HUES64 (cell line): ENCODE measurements at regions not wholly inside any gene's neighbourhood (a gene's known extent, or its start where the extent isn't known, plus 50 kb on each side); places are given as distances from the start of the nearest gene placed in this dataset.
"Not testable (repeated sequence)": the region's sequence is repeated elsewhere in the genome, so short reads cannot be mapped to it uniquely, and the experiment has no call there.

Experiments used
- H3K27ac ChIP-seq: 2 replicates; pipeline ENCODE4 v1.7.0; 2013; ENCODE audit warnings: low read depth, low read length, inconsistent platforms
- H3K27me3 ChIP-seq: 2 replicates; pipeline ENCODE4 v1.6.1; 2013; ENCODE audit warnings: mild to moderate bottlenecking, low read length; ENCODE audit not compliant: insufficient read depth
- H3K36me3 ChIP-seq: 2 replicates; pipeline ENCODE4 v1.6.1; 2013; ENCODE audit warnings: mild to moderate bottlenecking, low read length; ENCODE audit not compliant: insufficient read depth
- H3K4me1 ChIP-seq: 2 replicates; pipeline ENCODE4 v1.6.1; 2013; ENCODE audit warnings: mild to moderate bottlenecking, low read length, moderate library complexity; ENCODE audit not compliant: insufficient read depth
- H3K4me3 ChIP-seq: 2 replicates; pipeline ENCODE4 v1.5.1; 2013; ENCODE audit warnings: mild to moderate bottlenecking, low read length, moderate library complexity
- H3K9ac ChIP-seq: 2 replicates; pipeline ENCODE4 v1.6.1; 2013; ENCODE audit warnings: mild to moderate bottlenecking, low read depth, low read length
- H3K9me3 ChIP-seq: 2 replicates; pipeline ENCODE4 v1.6.1; 2013; ENCODE audit warnings: low read depth, low read length; ENCODE audit not compliant: insufficient read depth
- WGBS: fragments of 150-250, 120-280 bp; methylation state at CpG from one replicate; pipeline ENCODE4 v1.1.7; 2013; ENCODE audit warnings: missing lambda C conversion rate; 5-methylcytosine and 5-hydroxymethylcytosine counted together

DNA sequence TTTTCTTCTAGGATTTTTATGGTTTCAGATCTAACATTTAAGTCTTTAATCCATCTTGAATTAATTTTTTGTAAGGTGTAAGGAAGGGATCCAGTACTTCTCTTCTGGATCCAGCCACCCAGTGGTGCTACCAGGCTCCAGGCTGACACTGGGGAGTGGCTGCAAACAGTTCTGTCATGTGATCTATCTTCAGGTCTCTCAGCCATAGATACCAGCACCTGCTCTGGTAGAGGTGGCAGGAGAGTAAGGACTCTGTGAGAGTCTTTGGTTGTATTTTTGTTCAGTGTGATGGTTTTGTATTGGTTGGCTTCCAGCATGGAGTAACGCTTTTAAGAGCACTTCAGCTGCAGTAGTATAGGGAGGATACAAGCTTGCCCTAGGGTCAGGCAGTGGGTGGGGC, 205.9 kb downstream of the FGF10 start:
- Histone ChIP-seq H3K27me3 (no peaks in the 10 kb centered on the region), H3K9me3 (no peaks in the 10 kb centered on the region), H3K4me1 (no peaks in the 10 kb centered on the region), H3K4me3 (no peak overlapping the region), H3K9ac (no peak overlapping the region), H3K36me3 (no peaks in the 10 kb centered on the region), H3K27ac (no peak overlapping the region)
- WGBS: 93% methylated on average over 1 of the region's 1 CpG

DNA sequence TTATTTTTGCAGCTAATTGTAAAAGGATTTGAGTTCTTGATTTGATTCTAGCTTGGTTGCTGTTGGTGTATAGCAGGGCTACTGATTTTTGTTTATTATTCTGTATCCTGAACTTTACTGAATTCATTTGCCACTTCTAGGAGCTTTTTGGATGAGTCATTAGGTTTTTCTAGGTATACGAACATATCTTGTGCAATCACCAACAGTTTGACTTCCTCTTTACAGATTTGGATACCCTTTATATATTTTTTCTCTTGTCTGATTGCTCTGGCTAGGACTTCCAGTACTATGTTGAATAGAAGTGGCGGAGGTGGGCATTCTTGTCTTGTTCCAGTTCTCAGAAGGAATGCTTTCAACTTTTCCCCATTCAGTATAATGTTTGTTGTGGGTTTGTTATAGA, 210.8 kb downstream of the FGF10 start:
- Histone ChIP-seq H3K27me3 (no peaks in the 10 kb centered on the region), H3K4me1 (no peaks in the 10 kb centered on the region), H3K9ac (no peak overlapping the region), H3K4me3 (no peak overlapping the region), H3K27ac (no peak overlapping the region), H3K9me3 (peaks cover 10% of the 10 kb centered on the region; the same call in 1 of the 2 replicates), H3K36me3 (no peaks in the 10 kb centered on the region)
- 90% methylated on average over 1 of the region's 2 CpGs for WGBS

DNA sequence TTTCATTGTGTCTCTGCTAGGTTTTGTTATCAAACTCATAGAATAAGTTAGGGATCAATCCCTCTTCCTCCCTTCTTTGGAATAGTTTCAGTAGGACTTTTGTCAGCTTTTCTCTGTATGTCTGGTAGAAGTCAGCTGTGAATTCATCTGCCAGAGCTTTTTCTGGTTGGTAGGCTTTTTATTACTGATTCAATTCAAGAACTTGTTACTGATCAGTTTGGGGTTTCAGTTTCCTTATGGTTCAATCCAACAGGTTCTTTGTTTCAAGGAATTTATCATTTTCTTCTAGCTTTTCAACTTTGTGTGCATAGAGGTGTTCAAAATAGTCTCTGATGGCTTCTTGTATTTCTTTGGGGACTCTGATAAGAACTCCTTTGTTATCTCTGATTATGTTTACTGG, 221.7 kb downstream of the FGF10 start:
- Histone ChIP-seq H3K9ac (no peak overlapping the region), H3K27me3 (no peaks in the 10 kb centered on the region), H3K4me1 (no peaks in the 10 kb centered on the region), H3K4me3 (no peak overlapping the region), H3K9me3 (peaks cover 8% of the 10 kb centered on the region), H3K36me3 (no peaks in the 10 kb centered on the region), H3K27ac (no peak overlapping the region)

DNA sequence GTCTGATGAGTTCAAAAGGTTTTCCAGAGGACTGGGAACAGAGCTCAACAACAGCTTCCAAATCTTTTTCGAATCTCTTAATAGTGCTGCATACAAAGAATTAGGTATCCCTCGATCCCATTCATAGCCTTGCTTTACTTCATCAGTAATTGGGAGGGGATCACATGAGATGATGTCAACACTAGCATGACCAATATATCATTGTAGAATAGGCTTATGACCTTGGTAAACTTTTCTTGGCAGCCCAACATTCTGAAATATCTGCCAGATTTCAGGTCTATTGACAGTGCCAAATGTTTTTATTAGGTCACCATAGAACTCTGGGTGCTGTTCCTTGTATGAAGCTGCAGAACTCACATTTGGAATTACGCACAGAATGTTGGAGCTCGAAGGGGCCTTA, 228.9 kb downstream of the FGF10 start:
- WGBS: 98% methylated on average over 3 of the region's 4 CpGs

DNA sequence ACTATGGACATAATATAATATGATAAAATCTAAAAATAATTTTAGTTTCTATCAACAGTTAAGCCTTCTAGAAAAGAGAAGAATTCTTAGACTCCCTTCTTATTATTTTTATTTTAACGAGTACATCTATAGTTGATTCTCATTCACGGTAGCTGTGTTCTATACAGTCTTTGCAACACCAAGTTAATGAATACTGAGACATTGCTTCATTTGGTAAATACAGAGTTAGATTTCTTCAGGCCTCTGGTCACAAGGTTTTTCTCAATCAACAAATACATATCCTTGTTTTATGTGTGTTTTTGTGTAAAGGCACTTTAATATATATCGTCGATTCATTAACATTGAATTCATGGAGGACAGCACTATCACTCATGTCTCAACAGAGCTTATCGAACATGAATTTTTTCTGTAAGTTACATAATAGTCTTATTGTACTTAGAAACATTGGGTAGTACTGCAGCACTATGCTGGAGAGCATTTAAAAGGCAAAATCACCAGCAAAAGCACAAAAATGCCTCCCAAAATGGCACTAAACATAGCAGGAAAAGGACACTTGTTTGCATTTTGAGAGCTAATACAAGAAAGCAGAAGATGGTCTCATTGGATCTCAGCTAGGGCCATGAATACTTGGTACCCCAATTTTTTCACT, 239.0 kb downstream of the FGF10 start:
- Histone ChIP-seq H3K9ac (no peak overlapping the region), H3K36me3 (no peaks in the 10 kb centered on the region), H3K4me3 (no peak overlapping the region), H3K9me3 (peaks cover 10% of the 10 kb centered on the region), H3K27ac (no peak overlapping the region), H3K27me3 (no peaks in the 10 kb centered on the region), H3K4me1 (no peaks in the 10 kb centered on the region)
- 100% methylated on average over 2 of the region's 5 CpGs for WGBS

More for the DNA sequence above, 228.9 kb downstream of the FGF10 start:
- H3K9me3 ChIP-seq: peaks cover 37% of the 10 kb centered on the region
- no peak overlapping the region for H3K4me3 ChIP-seq
- H3K27me3 ChIP-seq: no peaks in the 10 kb centered on the region
- H3K9ac ChIP-seq: no peak overlapping the region
- H3K36me3 ChIP-seq: no peaks in the 10 kb centered on the region
- 0 out of 2 replicates have a peak, but pooled peaks cover 4% of the 10 kb centered on the region for H3K4me1 ChIP-seq
- H3K27ac ChIP-seq: no peak overlapping the region

DNA sequence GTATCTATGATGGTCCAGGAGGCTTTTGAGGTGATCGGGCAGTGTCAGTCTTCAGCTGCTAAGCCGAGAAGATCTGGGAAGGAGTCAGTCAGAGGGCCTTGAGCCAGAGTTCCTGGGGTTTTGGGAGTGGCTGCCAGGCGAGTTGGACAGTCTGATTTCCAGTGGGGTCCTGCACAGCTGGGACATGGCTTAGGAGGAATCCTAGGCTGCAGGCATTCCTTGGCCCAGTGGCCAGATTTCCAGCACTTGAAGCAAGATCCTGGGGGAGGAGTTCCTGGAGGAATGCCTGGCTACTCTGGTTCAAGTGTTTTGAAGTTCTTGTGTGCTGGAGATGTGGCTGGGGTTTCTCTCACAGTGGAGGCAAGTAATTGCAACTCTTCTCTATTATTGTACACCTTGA, 271.3 kb downstream of the FGF10 start:
- H3K27ac ChIP-seq, H3K9ac ChIP-seq, H3K4me3 ChIP-seq, H3K9me3 ChIP-seq, H3K27me3 ChIP-seq, H3K36me3 ChIP-seq, H3K4me1 ChIP-seq: not testable (repeated sequence)
- 91% methylated on average over 3 of the region's 3 CpGs for WGBS

DNA sequence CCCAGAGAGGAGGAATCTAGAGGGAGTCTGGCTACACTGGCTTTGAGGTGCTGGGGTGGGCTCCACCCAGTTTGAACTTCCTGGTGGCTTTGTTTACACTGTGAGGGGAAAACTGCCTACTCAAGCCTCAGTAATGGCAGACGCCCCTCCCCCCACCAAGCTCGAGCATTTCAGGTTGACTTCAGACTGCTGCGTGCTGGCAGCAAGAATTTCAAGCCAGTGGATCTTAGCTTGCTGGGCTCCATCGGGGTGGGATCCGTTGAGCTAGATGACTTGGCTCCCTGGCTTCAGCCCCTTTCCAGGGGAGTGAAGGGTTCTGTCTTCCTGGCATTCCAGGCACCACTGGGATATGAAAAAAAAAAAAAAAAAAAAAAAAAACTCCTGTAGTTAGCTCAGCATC, 281.0 kb downstream of the FGF10 start:
- 65% methylated on average over 5 of the region's 5 CpGs for WGBS
- H3K36me3 ChIP-seq: not testable (repeated sequence)

DNA sequence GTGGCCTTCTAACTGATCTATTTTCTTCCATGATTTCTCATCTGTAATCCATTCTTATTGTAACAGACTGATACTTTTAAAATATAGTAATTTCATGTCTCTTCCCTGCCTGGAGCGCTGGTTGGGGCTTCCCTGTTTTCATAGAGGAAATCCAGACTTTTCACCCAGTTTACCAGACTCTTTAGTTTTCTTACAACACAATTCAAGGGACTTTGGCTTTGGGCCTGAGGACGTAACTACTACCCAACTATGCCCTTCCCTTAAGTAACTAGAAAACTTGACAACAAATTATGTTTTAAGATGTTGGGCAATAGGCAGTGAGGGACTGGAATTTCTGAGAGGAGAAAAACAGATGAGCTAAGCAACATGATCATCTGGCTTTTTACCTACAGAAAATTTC, 289.6 kb downstream of the FGF10 start:
- Histone ChIP-seq H3K36me3 (no peaks in the 10 kb centered on the region), H3K4me3 (no peak overlapping the region), H3K27ac (no peak overlapping the region), H3K27me3 (no peaks in the 10 kb centered on the region), H3K4me1 (no peaks in the 10 kb centered on the region), H3K9ac (no peak overlapping the region), H3K9me3 (no peaks in the 10 kb centered on the region)
- 91% methylated on average over 2 of the region's 2 CpGs for WGBS

More for the DNA sequence above, 281.0 kb downstream of the FGF10 start:
- not testable (repeated sequence) for H3K9me3 ChIP-seq, H3K9ac ChIP-seq, H3K4me3 ChIP-seq, H3K27me3 ChIP-seq, H3K4me1 ChIP-seq, H3K27ac ChIP-seq

DNA sequence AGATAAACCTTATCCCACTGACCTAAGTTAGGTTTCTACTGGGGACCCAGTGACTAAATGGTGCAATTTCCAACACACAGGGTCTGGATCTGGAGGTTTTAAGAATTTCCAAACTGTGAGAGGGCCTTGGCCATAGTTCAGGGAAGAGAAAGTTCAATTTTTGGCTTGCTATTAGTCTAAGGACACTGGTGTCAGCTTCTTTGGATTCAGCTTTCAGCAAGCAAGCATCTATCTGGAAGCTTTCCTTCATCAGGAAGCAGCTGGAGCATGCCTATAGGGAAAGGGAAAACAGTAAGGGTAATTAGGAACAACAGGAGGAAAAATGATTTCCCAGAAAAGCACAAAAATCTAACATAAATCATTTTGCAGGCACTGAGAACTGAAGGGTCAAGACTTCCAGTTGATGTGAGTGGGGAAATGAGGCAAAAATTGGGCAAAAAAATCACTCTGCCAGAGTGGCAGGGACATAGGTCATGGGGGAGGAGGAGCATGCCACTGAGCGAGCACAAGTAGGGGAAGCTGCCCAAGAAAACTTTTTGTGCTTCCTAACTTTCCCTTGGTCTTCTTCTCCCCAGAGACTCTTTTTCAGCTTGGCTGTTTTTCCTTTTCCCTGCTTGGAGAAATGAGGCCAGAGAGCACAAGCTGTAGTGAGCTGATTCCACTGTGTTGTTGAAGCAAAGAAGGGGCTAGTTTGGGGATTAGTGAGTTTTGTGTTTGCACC, 299.6 kb downstream of the FGF10 start:
- no peaks in the 10 kb centered on the region for H3K9me3 ChIP-seq
- H3K27me3 ChIP-seq: no peaks in the 10 kb centered on the region
- no peak overlapping the region for H3K4me3 ChIP-seq
- H3K9ac ChIP-seq: no peak overlapping the region
- H3K27ac ChIP-seq: no peak overlapping the region
- WGBS: 82% methylated on average over 1 of the region's 1 CpG
- no peaks in the 10 kb centered on the region for H3K4me1 ChIP-seq
- no peaks in the 10 kb centered on the region for H3K36me3 ChIP-seq

DNA sequence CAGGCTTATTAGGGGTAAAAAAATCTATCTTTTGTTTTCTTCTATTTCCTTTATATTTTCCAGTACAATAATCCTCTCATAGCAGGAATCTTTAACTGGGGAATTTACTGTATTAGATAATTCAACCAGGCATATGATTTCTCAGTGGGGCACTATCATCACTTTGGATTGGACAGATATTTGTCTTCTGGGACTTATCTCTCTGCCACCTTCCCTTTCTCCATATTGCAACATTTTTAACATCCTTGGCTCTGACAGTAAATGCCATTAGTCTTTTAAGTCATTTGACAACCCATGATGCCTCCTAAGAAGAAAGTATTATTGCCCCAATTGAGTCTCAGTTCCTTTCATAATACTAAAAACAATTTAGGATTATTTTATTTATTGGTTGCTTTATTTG, 304.1 kb downstream of the FGF10 start:
- no peaks in the 10 kb centered on the region for H3K4me1 ChIP-seq
- H3K27me3 ChIP-seq: no peaks in the 10 kb centered on the region
- no peak overlapping the region for H3K27ac ChIP-seq
- no peaks in the 10 kb centered on the region for H3K36me3 ChIP-seq
- no peak overlapping the region for H3K4me3 ChIP-seq
- no peak overlapping the region for H3K9ac ChIP-seq
- no peaks in the 10 kb centered on the region for H3K9me3 ChIP-seq

DNA sequence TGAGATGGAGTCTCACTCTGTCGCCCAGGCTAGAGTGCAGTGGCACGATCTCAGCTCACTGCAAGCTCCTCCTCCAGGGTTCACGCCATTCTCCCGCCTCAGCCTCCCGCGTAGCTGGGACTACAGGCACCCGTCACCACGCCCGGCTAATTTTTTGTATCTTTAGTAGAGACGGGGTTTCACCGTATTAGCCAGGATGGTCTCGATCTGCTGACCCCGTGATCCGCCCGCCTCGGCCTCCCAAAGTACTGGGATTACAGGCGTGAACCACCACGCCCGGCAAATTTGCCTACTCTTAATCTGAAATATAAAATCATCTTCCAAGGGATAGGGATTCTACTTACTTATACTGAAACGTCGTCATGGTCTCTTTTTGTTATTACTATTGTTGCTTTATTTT, 314.7 kb downstream of the FGF10 start:
- H3K4me1 ChIP-seq, H3K9ac ChIP-seq, H3K9me3 ChIP-seq, H3K27me3 ChIP-seq, H3K36me3 ChIP-seq, H3K27ac ChIP-seq, H3K4me3 ChIP-seq: not testable (repeated sequence)
- WGBS: 96% methylated on average over 19 of the region's 21 CpGs

DNA sequence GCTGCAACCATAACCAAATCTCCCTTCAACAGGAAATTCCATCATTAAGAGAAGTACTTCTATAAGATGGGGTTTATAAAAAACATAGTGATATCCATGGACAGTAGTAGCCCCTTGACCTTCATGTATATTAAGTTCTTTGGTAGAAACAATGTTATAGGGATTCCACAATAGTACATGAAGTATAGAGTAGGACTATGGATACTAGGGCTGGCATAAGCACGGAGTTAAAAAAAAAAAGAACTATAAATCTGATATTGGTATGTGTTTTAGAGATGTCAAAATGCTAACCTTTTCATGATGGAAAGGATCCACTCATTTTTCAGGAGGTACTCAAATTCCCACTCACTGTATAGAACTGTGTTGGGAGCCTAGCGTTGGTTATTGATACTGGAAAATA, 337.6 kb downstream of the FGF10 start:
- Histone ChIP-seq H3K27me3 (no peaks in the 10 kb centered on the region), H3K9me3 (no peaks in the 10 kb centered on the region), H3K36me3 (no peaks in the 10 kb centered on the region), H3K9ac (no peak overlapping the region), H3K4me1 (peaks cover 12% of the 10 kb centered on the region), H3K4me3 (no peak overlapping the region), H3K27ac (no peak overlapping the region)
- WGBS: 100% methylated on average over 2 of the region's 2 CpGs
